AG09309 (cell line): ENCODE measurements at regions not wholly inside any gene's neighbourhood (a gene's known extent, or its start where the extent isn't known, plus 50 kb on each side); places are given as distances from the start of the nearest gene placed in this dataset.

Source experiments
- DNase-seq: peaks from one replicate; pipeline ENCODE4 v3.0.0-alpha.2; 2010; ENCODE audit warnings: low read depth
- H3K4me3 ChIP-seq: 2 replicates; pipeline ENCODE4 v1.5.1; 2011; ENCODE audit warnings: mild to moderate bottlenecking, low read depth, low read length, moderate library complexity; ENCODE audit not compliant: control insufficient read depth
- CTCF ChIP-seq: IDR thresholded peaks from 2 replicates; pipeline ENCODE4 v1.5.1; 2011; ENCODE audit warnings: mild to moderate bottlenecking, low read depth, low read length, inconsistent platforms; ENCODE audit not compliant: insufficient read depth, control insufficient read depth; ENCODE audit errors: missing control alignments

GRCh38 chr11:106464728-106465127, 387.3 kb downstream of the AASDHPPT start:
- TF ChIP-seq CTCF = no peak
- DNase-seq = no peak
- no peak overlapping the region for H3K4me3 ChIP-seq

GRCh38 chr11:106466521-106467080, 389.1 kb downstream of the AASDHPPT start:
- TF ChIP-seq CTCF = no peak
- DNase-seq = no peak
- H3K4me3 ChIP-seq = no peak overlapping the region

DNA sequence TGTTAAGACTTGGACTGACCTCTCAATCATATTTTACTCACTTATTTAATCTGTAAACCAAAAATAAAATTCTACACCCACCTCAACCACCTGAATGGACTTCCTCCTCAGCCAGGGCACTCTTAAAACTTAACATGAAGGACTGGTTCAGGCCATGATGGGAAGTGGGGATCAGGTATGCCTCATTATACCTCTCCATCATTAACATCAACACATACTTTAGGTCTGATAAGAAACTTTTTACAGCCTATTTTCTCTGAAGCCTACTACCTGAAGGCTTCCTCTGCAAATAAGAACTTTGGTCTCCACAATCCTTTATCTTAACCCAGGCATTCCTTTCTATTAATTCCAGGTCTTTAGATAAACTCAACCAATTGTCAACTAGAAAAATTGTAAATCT, 390.0 kb downstream of the AASDHPPT start:
- no peak overlapping the region for H3K4me3 ChIP-seq
- no peak for TF ChIP-seq CTCF
- DNase-seq = no peak

GRCh38 chr11:106468086-106468485, 390.6 kb downstream of the AASDHPPT start:
- DNase-seq = no peak
- TF ChIP-seq CTCF = no peak
- no peak overlapping the region for H3K4me3 ChIP-seq

- no peak overlapping the region for H3K4me3 ChIP-seq
- no peak for TF ChIP-seq CTCF
- no peak for DNase-seq
Measured at GRCh38 chr11:106468531-106468930, 391.1 kb downstream of the AASDHPPT start.

- DNase-seq = no peak
- TF ChIP-seq CTCF = no peak
Measured at GRCh38 chr11:106470230-106470629, 392.8 kb downstream of the AASDHPPT start.

GRCh38 chr11:106471276-106471675, 393.8 kb downstream of the AASDHPPT start:
- no peak for TF ChIP-seq CTCF
- no peak overlapping the region for H3K4me3 ChIP-seq
- no peak for DNase-seq

More at GRCh38 chr11:106470230-106470629, 392.8 kb downstream of the AASDHPPT start:
- no peak overlapping the region for H3K4me3 ChIP-seq
